Gastroesophageal sphincter (tissue), 3 donors: ENCODE measurements at regions not wholly inside any gene's neighbourhood (a gene's known extent, or its start where the extent isn't known, plus 50 kb on each side); places are given as distances from the start of the nearest gene placed in this dataset.

ENCODE experiments used
- CTCF ChIP-seq, 4 experiments: fragments of 200-600 bp in 2 of 4; fragments of 450-650 bp in 2 of 4; sonication (generic) in 1 of 4; IDR thresholded peaks; one replicate each; pipeline ENCODE4 v1.5.1; 2017 to 2019; ENCODE audit warnings: antibody characterized with exemption in 4 of 4, mild to moderate bottlenecking in 2 of 4, moderate library complexity in 2 of 4
- POLR2A ChIP-seq, 2 donors: fragments of 450-650 bp; IDR thresholded peaks; one replicate each; pipeline ENCODE4 v1.6.1; 2017; ENCODE audit warnings: antibody characterized with exemption in 2 of 2, mild to moderate bottlenecking in 2 of 2, moderate library complexity in 1 of 2

- TF ChIP-seq POLR2A (IDR thresholded peaks at IDR 0.05), result no peak
- TF ChIP-seq CTCF (IDR thresholded peaks at IDR 0.05), result no peak
Observed at GRCh38 chr13:67990868-67991267, 760.7 kb upstream of the PCDH9 start.
